ENCODE measurements at regions not wholly inside any gene's neighbourhood (a gene's known extent, or its start where the extent isn't known, plus 50 kb on each side); places are given as distances from the start of the nearest gene placed in this dataset.

DNA sequence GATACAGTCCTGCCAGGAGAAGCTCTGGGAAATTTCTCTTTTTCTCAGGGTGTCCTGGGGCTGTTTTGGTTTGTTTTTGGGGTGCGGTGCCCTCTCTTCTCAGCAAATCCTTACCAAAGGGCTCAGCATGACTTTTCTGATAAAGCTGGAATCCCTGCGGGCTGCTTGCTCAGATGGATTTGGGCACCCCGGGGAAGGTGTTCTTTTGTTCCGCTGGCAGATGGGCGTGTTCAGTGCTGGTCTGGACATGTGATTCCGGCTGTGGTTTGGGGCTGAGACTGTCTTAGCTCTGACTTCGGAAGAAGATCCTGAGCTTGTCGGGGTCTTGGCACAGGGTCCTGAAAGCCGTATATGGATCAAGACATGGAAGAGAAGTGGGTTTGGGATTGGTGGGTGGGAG lies 134.2 kb upstream of the SPRED2 start:
- no peak for DNase-seq (ENCODE audit: low spot score)

DNA sequence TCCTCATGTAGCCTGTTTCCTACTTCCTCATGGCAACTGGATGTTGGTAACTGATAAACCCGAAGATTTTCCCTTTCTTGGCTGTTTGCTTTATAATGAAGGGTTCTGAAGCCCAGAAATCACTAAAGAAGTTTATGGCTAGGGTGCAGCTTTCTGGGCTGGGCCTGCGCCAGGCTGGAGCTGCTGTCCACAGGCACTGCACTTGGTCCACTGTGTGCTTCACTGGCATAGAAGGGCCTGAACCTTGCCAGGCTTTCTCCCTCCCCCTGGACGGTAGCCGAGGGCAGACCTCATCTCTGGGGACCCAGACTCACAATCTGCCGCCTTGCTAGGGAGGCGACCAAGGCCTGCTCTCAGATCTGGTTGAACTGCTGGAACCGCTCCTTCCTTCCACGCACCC lies 133.3 kb upstream of the SPRED2 start:
- DNase-seq (ENCODE audit: low spot score), result no peak

DNA sequence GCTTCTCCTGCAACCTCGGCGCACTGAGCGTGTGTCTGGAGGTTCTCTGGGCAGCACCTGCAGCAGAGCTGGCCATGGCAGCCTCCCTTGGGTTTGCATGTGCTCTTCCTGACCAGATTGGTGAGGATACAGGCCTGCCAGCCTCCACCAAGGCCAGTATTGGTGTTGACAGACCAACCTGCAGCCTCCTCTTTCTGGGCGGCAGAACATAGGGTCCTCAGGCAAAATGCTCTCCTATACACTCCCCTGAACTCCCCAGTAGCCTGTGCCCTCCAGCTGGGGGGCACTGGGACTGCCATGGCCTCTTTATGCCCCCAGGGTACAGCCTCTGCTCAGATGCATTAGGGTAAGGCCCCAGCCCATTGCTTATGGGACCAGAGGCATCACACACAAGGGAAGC lies 131.9 kb upstream of the SPRED2 start:
- DNase-seq (ENCODE audit: low spot score), result no peak

GRCh38 chr2:65562890-65563289 lies 130.5 kb upstream of the SPRED2 start:
- DNase-seq (ENCODE audit: low spot score), result no peak

GRCh38 chr2:65558743-65559142 lies 126.3 kb upstream of the SPRED2 start:
- no peak for DNase-seq (ENCODE audit: low spot score)

DNA sequence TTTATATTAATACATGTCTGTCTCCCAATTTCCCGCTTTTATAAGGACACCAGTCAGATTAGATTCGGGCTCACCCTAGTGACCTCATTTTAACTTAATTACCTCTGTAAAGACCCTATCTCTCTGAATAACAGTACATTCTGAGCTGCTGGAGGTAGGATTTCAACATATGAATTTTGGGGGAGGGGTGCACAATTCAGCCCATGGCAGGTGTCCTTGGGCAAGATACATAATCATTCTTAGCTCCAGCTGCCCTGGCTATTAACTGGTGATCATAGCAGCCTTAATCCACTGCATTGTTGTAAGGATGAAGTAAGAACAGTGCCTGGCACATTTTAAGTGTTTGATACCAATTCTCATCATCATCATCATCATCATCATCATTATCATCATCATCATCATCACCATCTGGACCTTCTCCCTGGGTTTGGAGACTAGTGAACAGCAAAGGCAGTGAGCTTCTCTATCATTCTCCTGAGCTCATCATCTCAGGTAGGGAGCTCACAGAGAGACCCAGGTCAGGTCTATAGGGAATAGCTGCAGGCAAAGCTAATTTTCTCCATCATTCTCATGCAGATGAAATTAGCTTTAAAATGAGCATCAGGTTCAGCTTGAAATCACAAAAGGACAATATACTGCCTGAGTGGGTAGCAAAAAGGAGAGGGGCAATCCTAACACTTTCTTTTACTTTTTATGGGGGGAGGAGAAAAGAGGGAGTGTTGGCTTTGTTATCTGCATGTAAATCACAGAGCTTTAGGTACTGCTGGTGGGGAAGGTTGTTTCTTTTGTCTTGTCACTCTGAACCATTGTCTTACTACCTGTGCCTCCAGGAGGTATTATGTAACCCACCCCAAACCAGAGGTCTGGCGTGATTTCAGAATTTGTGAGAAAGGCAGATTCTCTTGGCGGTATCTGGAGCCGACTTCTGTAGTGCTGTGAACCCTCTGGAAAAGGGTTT lies 125.5 kb upstream of the SPRED2 start:
- no peak for DNase-seq (ENCODE audit: low spot score)

GRCh38 chr2:65554765-65555591 lies 122.6 kb upstream of the SPRED2 start:
- peak; percentile 17 for DNase-seq (ENCODE audit: low spot score)

GRCh38 chr2:65553504-65554074 lies 121.2 kb upstream of the SPRED2 start:
- DNase-seq (ENCODE audit: low spot score), result no peak

DNA sequence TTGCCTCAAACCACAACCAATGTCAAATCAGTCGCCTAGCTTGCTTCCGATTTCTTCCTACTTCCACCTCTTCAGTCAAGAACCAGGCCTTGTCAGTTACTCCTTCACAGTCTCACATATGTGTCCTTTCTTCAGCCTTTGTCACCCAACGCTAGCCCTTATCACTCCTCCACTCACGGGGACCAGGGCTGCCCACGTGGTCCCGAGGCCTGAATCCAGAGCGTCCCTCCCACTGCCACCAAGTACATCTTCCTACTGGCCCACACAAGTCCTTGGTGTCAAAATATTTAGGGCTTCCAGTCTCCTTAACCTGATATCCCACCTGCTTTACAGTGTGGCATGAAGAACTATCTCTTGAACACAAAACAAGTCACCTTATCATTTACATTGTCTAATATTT lies 119.1 kb upstream of the SPRED2 start:
- DNase-seq (ENCODE audit: low spot score), result no peak

GRCh38 chr2:65550246-65550645 lies 117.8 kb upstream of the SPRED2 start:
- no peak for DNase-seq (ENCODE audit: low spot score)

- no peak for DNase-seq (ENCODE audit: low spot score)
Observed at GRCh38 chr2:65549631-65550030, 117.2 kb upstream of the SPRED2 start.

DNA sequence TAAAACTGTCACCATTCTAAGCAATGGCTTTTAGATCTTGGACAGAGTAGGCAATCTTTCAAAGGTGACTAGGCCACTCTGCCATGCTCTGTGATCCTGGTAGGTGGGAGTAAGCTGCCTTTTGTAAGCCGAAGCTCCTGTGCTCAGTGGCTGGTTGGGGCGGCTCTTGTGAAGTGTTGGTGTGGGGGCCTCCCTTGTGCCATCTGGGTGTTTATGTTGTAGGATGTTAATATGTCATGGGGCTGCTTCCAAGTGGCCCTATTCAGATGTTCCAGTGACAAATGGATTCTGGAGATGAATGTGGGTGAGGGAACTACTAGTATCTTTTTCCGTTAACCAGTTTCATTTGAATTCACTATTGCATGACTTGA lies 116.8 kb upstream of the SPRED2 start:
- DNase-seq (ENCODE audit: low spot score), result no peak

DNA sequence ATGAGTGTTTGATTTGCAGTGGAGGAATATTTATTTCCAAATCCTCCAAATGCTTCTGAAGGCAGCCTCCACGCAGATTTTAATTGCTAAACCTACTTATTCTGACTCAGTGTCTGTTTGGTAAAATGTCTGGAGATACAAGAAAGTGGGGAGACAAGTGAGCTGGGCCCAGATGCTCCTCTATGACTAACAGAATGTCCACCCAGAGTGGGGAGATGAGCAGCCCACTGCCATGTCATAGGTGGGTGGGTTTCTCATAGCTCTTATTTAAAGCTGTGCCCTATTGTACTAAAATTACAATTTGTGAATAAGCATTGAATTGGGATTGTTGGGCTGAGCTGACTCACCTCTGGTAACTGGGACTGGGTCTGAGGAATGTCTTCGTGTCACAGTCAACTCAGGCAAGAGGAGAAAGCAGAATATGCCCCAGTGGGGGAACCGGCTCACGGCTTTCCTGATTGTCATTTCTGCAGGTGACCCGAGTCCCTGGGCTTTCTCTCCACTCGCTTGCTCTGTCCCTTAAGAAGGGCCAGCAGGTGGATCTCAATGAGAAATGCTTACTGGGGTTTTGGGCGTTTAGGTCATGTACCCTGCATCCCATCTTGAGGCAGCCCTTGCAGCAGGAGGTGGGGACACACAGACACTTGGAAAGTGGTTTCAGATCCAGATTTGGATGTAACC lies 116.3 kb upstream of the SPRED2 start:
- DNase-seq (ENCODE audit: low spot score), result no peak

DNA sequence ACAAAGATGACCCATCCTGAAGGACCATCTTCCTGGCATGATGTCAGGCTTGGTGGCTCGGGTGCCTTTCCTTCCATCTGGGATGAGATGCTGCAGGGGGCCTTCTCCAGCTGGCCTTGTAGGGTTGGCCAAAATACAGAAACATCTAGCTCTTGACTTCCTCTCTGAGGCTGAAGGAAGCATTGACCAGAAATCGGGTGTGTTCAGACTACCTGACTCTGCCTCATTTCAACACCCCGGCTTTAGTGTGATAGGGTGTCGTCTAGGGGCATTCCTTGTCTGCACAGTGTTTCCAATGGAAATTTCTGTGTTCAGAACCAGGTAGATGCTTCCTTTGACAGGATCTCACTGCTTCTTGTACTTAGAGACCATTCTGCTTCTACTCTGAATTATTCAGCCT lies 115.7 kb upstream of the SPRED2 start:
- no peak for DNase-seq (ENCODE audit: low spot score)

DNA sequence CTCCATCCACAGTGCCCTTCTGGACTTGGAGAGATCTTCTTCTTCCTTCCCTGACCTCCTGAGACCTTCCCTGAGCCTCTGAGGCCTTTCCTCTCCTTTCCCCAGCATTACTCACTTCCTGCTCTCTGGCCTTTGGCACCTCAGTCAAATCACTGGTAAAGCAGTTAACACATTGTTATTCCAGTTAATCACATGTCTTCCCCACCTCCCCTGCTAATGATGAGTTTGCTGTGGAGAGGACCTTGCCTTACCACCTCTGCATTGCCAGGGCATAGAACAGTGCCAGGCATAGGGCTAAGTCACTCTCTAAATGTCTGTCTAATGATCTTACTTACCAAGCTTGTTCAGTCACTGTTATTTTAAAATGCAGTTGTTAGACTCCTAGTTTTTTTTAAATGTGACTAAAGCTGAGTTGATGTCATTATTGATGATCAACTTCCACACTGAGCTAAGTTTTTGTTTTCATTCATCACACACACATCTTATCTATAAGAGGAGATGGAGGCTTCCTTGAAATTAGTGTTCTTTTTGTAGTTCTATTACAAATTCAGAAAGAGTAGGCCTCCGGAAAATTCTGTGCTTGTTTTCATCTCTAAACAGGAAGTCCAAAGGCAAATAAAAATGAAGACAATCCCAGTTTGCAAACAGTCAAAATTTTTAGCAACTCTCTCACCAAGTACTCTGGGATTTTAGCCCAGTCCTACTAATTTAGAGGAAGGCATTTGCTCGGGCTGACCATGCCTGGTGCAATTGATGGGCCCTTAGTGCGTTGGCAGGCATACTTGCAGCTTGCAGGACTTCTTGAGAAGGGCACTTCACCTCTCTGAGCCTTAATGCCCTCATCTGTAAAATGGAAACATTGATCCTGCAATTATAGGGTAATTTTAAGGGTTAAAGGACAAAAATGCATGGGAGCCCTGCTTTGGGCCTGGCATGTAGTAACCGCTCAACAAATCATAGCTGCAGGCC lies 113.7 kb upstream of the SPRED2 start:
- no peak for DNase-seq (ENCODE audit: low spot score)

GRCh38 chr2:65541773-65542172 lies 109.4 kb upstream of the SPRED2 start:
- no peak for DNase-seq (ENCODE audit: low spot score)

DNA sequence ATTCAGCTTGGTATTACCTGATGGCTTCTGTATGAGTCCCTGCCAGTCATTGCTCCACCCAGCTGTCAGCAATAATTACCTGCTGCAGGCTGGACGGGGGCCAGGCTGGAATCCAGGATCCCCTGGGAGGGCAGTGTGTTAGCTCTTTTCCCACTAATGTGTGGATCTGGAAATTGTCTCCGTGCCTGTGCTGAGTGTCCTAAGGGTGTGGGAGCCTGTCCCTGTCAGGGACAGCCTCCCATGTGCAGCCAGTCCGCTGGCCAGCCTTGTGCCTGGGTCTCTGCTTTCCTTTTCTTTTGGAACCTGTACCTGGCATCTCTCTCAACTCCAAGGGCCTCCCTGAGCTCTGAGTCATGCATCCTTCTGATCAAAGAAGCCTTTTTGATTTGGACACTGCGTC lies 107.2 kb upstream of the SPRED2 start:
- no peak for DNase-seq (ENCODE audit: low spot score)

- DNase-seq (ENCODE audit: low spot score), result no peak
Observed at GRCh38 chr2:65537651-65538385, 105.4 kb upstream of the SPRED2 start.

DNA sequence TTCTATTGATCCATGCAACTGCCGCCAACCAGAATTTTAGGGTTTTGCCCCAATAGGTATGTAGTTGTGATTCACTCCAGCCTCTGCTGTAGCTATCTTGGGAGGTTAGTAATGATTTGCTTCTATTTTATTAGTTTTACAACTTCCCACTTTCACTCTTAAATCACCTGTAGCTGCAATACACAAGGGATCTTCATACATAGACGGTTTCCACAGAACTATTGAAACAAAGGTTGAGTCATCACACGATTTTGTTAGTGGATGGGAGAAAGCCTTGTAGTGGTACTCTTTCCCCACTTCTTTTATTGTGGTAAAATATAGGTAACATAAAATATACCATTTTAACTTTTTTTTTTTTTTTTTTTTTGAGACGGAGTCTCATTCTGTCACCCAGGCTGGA lies 104.2 kb upstream of the SPRED2 start:
- peak; percentile 11 for DNase-seq (ENCODE audit: low spot score)

GRCh38 chr2:65532937-65533336 lies 100.5 kb upstream of the SPRED2 start:
- DNase-seq (ENCODE audit: low spot score), result no peak
